ENCODE measurements at regions not wholly inside any gene's neighbourhood (a gene's known extent, or its start where the extent isn't known, plus 50 kb on each side); places are given as distances from the start of the nearest gene placed in this dataset.

DNA sequence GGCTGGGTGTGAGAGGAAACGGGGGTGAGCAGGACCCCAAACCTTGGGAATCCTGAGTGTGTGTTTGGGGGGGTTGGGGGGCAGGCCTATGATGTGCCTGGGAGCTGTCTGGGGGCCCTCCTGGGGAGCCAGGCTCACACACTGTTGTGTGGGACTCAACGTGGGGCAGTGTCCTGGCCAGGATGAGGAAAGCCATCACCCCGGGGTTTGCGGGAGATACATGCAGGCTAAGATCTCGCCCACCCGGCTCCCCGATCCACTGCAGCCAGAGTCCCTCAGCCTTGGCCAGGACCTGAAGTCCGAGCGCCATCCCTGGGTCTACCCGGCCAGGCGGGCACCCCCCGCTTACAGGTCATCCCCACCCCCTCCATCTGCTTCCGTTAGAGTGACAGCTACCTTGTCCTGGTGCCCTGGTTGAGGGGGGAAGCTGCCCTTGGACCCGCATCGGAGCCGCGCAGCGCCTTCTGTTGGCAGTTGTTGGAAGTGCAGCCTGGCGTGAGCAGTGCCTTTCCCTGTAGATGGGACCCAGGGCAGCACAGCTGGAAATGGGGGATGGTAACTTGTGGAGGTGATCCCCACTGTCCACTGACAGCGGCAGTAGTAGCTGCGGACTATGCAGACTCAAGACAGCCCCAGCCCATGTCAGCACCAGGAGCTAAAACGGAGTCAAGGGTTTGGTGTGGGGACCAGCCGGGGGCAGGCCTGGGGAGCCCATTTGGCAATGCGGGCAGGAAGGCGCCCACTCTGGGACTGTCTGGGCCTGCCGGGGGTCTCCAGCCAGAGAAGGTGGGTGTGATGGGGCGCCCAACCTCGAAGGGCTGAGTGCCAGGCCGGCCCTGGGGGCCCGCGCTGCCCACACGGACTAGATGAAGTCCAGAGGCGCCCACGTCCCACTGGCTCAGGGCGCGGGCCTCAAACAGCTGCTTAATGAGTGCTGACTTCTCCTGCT lies 885.6 kb upstream of the ZNF722 start:
- TF ChIP-seq, protein P1, sequence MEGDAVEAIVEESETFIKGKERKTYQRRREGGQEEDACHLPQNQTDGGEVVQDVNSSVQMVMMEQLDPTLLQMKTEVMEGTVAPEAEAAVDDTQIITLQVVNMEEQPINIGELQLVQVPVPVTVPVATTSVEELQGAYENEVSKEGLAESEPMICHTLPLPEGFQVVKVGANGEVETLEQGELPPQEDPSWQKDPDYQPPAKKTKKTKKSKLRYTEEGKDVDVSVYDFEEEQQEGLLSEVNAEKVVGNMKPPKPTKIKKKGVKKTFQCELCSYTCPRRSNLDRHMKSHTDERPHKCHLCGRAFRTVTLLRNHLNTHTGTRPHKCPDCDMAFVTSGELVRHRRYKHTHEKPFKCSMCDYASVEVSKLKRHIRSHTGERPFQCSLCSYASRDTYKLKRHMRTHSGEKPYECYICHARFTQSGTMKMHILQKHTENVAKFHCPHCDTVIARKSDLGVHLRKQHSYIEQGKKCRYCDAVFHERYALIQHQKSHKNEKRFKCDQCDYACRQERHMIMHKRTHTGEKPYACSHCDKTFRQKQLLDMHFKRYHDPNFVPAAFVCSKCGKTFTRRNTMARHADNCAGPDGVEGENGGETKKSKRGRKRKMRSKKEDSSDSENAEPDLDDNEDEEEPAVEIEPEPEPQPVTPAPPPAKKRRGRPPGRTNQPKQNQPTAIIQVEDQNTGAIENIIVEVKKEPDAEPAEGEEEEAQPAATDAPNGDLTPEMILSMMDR (IDR thresholded peaks at IDR 0.05): no peak
- TF ChIP-seq POLR2A (IDR thresholded peaks at IDR 0.05): no peak
